HepG2 (cell line): ENCODE measurements at regions not wholly inside any gene's neighbourhood (a gene's known extent, or its start where the extent isn't known, plus 50 kb on each side); places are given as distances from the start of the nearest gene placed in this dataset.

Experiments used
- ATAC-seq: fragments of 200-7000 bp; cut with Tn5 transposase; 3 replicates; pipeline ENCODE4 v1.9.1; 2020; ENCODE audit warnings: mild to moderate bottlenecking, moderate library complexity
- BruUV-seq: library from RNA; stranded (reverse); fragments of 400-500 nt; replicated peaks from 2 replicates; lab custom pipeline; 2021; lab: Mats Ljungman, UMichigan
- CTCF ChIA-PET: fragments of 300-600 bp; formaldehyde crosslinking; extraction: SDS; loops from one replicate; lab custom pipeline; 2021; ENCODE audit warnings: low total read pairs, inconsistent platforms, low intra/inter-chr PET ratio; lab: Yijun Ruan, JAX
- POLR2A ChIA-PET: fragments of 350-600 bp; sonication (Branson Sonifier 250); formaldehyde crosslinking; loops from one replicate; lab custom pipeline; 2020; ENCODE audit warnings: antibody characterized with exemption, inconsistent platforms; lab: Yijun Ruan, JAX
- DNase-seq: peaks from one replicate; pipeline ENCODE4 v3.0.0-alpha.2; 2015; ENCODE audit warnings: low spot score
- FAIRE-seq: peaks from 3 replicates; lab custom pipeline; 2011; peaks lifted over from hg19 to GRCh38; lab: Jason Lieb, UNC
- H2AFZ ChIP-seq: one replicate; pipeline ENCODE4 v1.6.1; 2011; ENCODE audit warnings: low read length, inconsistent platforms
- H3K27ac ChIP-seq: fragments of 300-600 bp; 3 replicates; pipeline ENCODE4 v1.8.0; 2011; ENCODE audit warnings: mixed run types, mild to moderate bottlenecking, mixed read lengths, low read length, inconsistent platforms; ENCODE audit not compliant: insufficient read depth; ENCODE audit errors: extremely low read length
- H3K27me3 ChIP-seq, 2 experiments: fragments of 200-600 bp in 1 of 2; 2 replicates in 1 of 2; 3 replicates in 1 of 2; pipeline versions ENCODE4 v1.6.0 to v1.8.0; 2011; ENCODE audit warnings: low read length in 2 of 2, mild to moderate bottlenecking in 2 of 2, moderate library complexity in 2 of 2, inconsistent platforms in 1 of 2; ENCODE audit not compliant: insufficient read depth in 2 of 2, control insufficient read depth in 1 of 2
- H3K36me3 ChIP-seq, 2 experiments: fragments of 200-600 bp in 1 of 2; replicated peaks in 1 of 2; 2 replicates in 1 of 2; 3 replicates in 1 of 2; pipeline versions ENCODE4 v1.5.1 to v1.8.0; 2011; ENCODE audit warnings: low read length in 2 of 2, inconsistent platforms in 1 of 2; ENCODE audit not compliant: insufficient read depth in 2 of 2, control insufficient read depth in 1 of 2
- H3K4me1 ChIP-seq: 2 replicates; pipeline ENCODE4 v1.5.1; 2012; ENCODE audit warnings: low read length, inconsistent platforms; ENCODE audit not compliant: insufficient read depth
- H3K4me2 ChIP-seq: 2 replicates; pipeline ENCODE4 v1.6.0; 2011; ENCODE audit warnings: low read depth, low read length, inconsistent platforms
- H3K4me3 ChIP-seq, 3 experiments: fragments of 200-600 bp in 1 of 3; sonication (generic), shearing (Covaris generic) in 1 of 3; replicated peaks in 1 of 3; 2 replicates each; pipeline ENCODE4 v1.5.1; 2011 to 2016; ENCODE audit warnings: low read length in 3 of 3, inconsistent platforms in 2 of 3, low read depth in 2 of 3, mild to moderate bottlenecking in 2 of 3, control low read depth in 1 of 3, mixed read lengths in 1 of 3; ENCODE audit not compliant: insufficient read depth in 1 of 3
- H3K79me2 ChIP-seq: one replicate; pipeline ENCODE4 v1.6.1; 2011; ENCODE audit warnings: low read length, inconsistent platforms; ENCODE audit not compliant: insufficient read depth
- H3K9ac ChIP-seq: 2 replicates; pipeline ENCODE4 v1.6.0; 2011; ENCODE audit warnings: mild to moderate bottlenecking, low read depth, low read length, inconsistent platforms; ENCODE audit not compliant: insufficient read depth
- H3K9me3 ChIP-seq: 2 replicates; pipeline ENCODE4 v1.5.1; 2012; ENCODE audit warnings: mild to moderate bottlenecking, low read length
- H4K20me1 ChIP-seq: 2 replicates; pipeline ENCODE4 v1.6.0; 2011; ENCODE audit warnings: inconsistent platforms, mild to moderate bottlenecking, low read length, moderate library complexity; ENCODE audit not compliant: insufficient read depth
- CEBPB ChIP-seq: IDR thresholded peaks from 2 replicates; pipeline ENCODE4 v1.6.1; 2011; ENCODE audit warnings: low read depth, low read length, improper control_type of control experiment, borderline replicate concordance
- CENPX ChIP-seq: sonication (generic); formaldehyde crosslinking; IDR thresholded peaks from 2 replicates; pipeline ENCODE4 v1.9.0; 2021; ENCODE audit warnings: mild to moderate bottlenecking, missing genetic modification reagents, moderate library complexity
- FOXM1 ChIP-seq: sonication (generic); formaldehyde crosslinking; IDR thresholded peaks from 2 replicates; pipeline ENCODE4 v1.5.0; 2020; ENCODE audit warnings: missing genetic modification reagents
- IRF2 ChIP-seq: IDR thresholded peaks from 2 replicates; pipeline ENCODE4 v1.6.1; 2018; ENCODE audit warnings: missing genetic modification reagents, missing compliant biosample characterization
- KAT7 ChIP-seq: IDR thresholded peaks from 2 replicates; pipeline ENCODE4 v1.6.1; 2018; ENCODE audit warnings: borderline replicate concordance, missing compliant biosample characterization
- MAFK ChIP-seq, 2 experiments: IDR thresholded peaks in 1 of 2; conservative IDR thresholded peaks in 1 of 2; 2 replicates each; pipeline ENCODE4 v1.6.1; 2011; ENCODE audit warnings: improper control_type of control experiment in 2 of 2, low read length in 2 of 2
- MIER3 ChIP-seq: IDR thresholded peaks from 2 replicates; pipeline ENCODE4 v1.6.1; 2016; ENCODE audit warnings: missing compliant biosample characterization, borderline replicate concordance
- NFE2 ChIP-seq: sonication (generic); formaldehyde crosslinking; IDR thresholded peaks from 2 replicates; pipeline ENCODE4 v1.4.0; 2020; ENCODE audit warnings: missing genetic modification reagents
- ONECUT2 ChIP-seq: sonication (generic); formaldehyde crosslinking; IDR thresholded peaks from 2 replicates; pipeline ENCODE4 v1.4.0; 2020; ENCODE audit warnings: missing genetic modification reagents
- PAX8 ChIP-seq: sonication (generic); formaldehyde crosslinking; IDR thresholded peaks from 2 replicates; pipeline ENCODE4 v1.8.0; 2022; ENCODE audit warnings: mild to moderate bottlenecking, missing genetic modification reagents, borderline replicate concordance
- REXO4 ChIP-seq: sonication (generic); formaldehyde crosslinking; IDR thresholded peaks from 2 replicates; pipeline ENCODE4 v1.8.0; 2022; ENCODE audit warnings: missing genetic modification reagents, mild to moderate bottlenecking, borderline replicate concordance
- SMAD1 ChIP-seq: sonication (generic); formaldehyde crosslinking; IDR thresholded peaks from 2 replicates; pipeline ENCODE4 v1.4.0; 2020; ENCODE audit warnings: missing genetic modification reagents, low read depth, mild to moderate bottlenecking, borderline replicate concordance
- SMAD3 ChIP-seq: sonication (generic); formaldehyde crosslinking; IDR thresholded peaks from 2 replicates; pipeline ENCODE4 v1.4.0; 2020; ENCODE audit warnings: missing genetic modification reagents
- SOX6 ChIP-seq, 2 experiments: fragments of 450-650 bp in 1 of 2; sonication (generic) in 1 of 2; formaldehyde crosslinking in 1 of 2; IDR thresholded peaks; 2 replicates each; pipeline versions ENCODE4 v1.4.0 to v1.6.1; 2017 to 2020; ENCODE audit warnings: antibody characterized with exemption in 1 of 2, mild to moderate bottlenecking in 1 of 2, missing genetic modification reagents in 1 of 2
- TCF12 ChIP-seq, 2 experiments: fragments of 450-650 bp in 1 of 2; sonication (generic) in 1 of 2; formaldehyde crosslinking in 1 of 2; IDR thresholded peaks; 2 replicates each; pipeline versions ENCODE4 v1.6.1 to v1.8.0; 2017 to 2022; ENCODE audit warnings: antibody characterized with exemption in 1 of 2, mild to moderate bottlenecking in 1 of 2, missing genetic modification reagents in 1 of 2, moderate library complexity in 1 of 2
- XBP1 ChIP-seq: sonication (generic); formaldehyde crosslinking; IDR thresholded peaks from 2 replicates; pipeline ENCODE4 v1.5.0; 2020; ENCODE audit warnings: missing genetic modification reagents
- ZNF552 ChIP-seq: sonication (generic); formaldehyde crosslinking; IDR thresholded peaks from 2 replicates; pipeline ENCODE4 v1.9.0; 2022; ENCODE audit warnings: missing genetic modification reagents, mild to moderate bottlenecking, borderline replicate concordance
- ZNF768 ChIP-seq: sonication (generic); formaldehyde crosslinking; IDR thresholded peaks from 2 replicates; pipeline ENCODE4 v1.4.0; 2020; ENCODE audit warnings: missing genetic modification reagents
- WGBS: methylation state at CpG from one replicate; pipeline ENCODE4 v1.1.6; 2017; ENCODE audit warnings: low lambda C conversion rate; 5-methylcytosine and 5-hydroxymethylcytosine counted together
- in situ Hi-C: cut with HindIII; loops from 2 replicates; pipeline ENCODE4 v1.10.0; 2017; ENCODE audit warnings: low pct_unique_long_range_greater_than_20kb; ENCODE audit not compliant: extremely low pct_ligation_motif_present
- intact Hi-C: fragments of 100-400 bp; cut with micrococcal nuclease; formaldehyde crosslinking; loops from one replicate; pipeline ENCODE4 v1.10.0; 2022; ENCODE audit not compliant: unreplicated experiment
- TF ChIP-seq, protein P1 (sequence below): sonication (generic); formaldehyde crosslinking; IDR thresholded peaks from 2 replicates; pipeline ENCODE4 v1.9.0; 2021; ENCODE audit warnings: missing genetic modification reagents, mild to moderate bottlenecking, borderline replicate concordance

DNA sequence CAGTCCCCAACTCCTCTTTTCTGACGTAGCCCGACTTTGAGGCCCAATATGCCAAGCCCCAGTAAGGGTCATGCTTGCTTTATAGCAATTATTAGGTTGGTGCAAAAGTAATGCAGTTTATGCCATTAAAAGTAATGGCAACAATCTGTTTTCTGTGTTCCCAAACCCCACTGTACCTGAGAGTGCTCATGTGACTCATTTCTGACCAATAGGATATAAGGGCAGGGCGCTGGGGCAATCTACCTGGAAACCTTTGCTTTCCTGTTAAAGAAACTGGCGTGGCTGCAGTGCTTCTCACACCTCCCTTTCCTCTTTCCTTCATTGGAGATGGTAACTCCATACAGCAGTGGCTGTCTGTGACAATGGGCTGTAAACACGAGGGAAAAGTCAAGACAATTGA is 78.9 kb upstream of the MPPED2 start (continued):
- TF ChIP-seq ZNF552 (CRISPR knock-in tag), result no peak

DNA sequence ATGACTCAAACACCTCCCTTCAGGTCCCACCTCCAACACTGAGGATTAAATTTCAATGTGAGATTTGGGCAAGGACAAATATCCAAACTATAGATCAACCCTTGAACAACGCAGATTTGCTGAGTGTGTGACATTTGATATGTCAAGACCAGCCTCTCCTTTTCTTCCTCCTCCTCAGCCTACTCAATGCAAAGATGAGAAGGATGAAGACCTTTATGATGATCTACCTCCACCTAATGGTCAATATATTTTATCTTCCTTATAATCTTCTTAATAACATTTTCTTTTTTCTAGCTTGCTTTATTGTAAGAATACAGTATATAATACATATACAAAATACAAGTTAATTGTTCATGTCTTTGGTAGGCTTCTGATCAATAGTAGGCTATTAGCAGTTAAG is 67.5 kb upstream of the MPPED2 start:
- in situ Hi-C loops, result no loop called here
- FAIRE-seq (no peak), DNase-seq (no peak), ATAC-seq (no peak)
- Histone ChIP-seq H4K20me1 (no peaks in the 10 kb centered on the region), H3K9ac (no peak overlapping the region), H3K27me3 (no peaks in the 10 kb centered on the region; a peak in 1 of 5 replicates), H3K4me1 (no peaks in the 10 kb centered on the region), H3K36me3 (no peaks in the 10 kb centered on the region), H3K4me2 (no peak overlapping the region), H3K27ac (no peak overlapping the region), H3K9me3 (no peaks in the 10 kb centered on the region), H3K79me2 (no peaks in the 10 kb centered on the region), H2AFZ (no peak overlapping the region), H3K4me3 (no peak overlapping the region)
- no TSS peak for BruUV-seq
- intact Hi-C loops, result no loop called here
- 0% methylated on average over 1 of the region's 1 CpG for WGBS
- CTCF ChIA-PET, result no interaction called here
- TF ChIP-seq MAFK (conservative IDR thresholded peaks at IDR 0.05 in 1 of 2, IDR thresholded peaks at IDR 0.05 in 1 of 2; ENCODE audit: low read length in 2 of 2) (peak in 1 of 2 experiments; percentile 11; a peak in 2 of 4 replicates), REXO4 (CRISPR knock-in tag) (no peak)
- POLR2A ChIA-PET, result no interaction called here

DNA sequence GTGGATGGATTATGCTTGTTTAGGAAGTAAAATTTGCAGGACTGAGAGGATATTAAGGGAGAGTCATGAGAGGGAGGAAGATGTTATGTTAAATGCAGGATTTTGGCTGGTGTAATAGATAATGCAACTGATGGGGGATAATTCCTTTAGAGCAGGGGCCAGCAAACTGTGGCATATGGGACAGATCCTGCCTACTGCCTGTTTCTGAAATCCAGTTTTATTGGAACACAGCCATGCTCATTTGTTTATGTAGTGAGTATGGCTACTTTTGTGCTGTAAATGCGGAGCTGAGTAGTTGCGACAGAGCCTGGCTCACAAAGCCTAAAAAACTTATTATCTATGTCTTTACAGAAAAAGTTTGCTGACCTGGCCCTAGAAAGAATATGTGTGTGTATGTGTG is 66.6 kb upstream of the MPPED2 start:
- intact Hi-C loops (no loop called here), in situ Hi-C loops (no loop called here)
- H3K4me2 ChIP-seq, result no peak overlapping the region
- no peaks in the 10 kb centered on the region; a peak in 1 of 5 replicates for H3K27me3 ChIP-seq
- H3K4me3 ChIP-seq, result no peak overlapping the region
- ChIA-PET POLR2A (no interaction called here), CTCF (no interaction called here)
- FAIRE-seq, result no peak
- H2AFZ ChIP-seq, result no peak overlapping the region
- no peak for ATAC-seq
- no peak overlapping the region for H3K27ac ChIP-seq
- 0% methylated on average over 2 of the region's 2 CpGs for WGBS
- no peak overlapping the region for H3K9ac ChIP-seq
- BruUV-seq, result no TSS peak
- H3K9me3 ChIP-seq, result no peaks in the 10 kb centered on the region
- H3K4me1 ChIP-seq, result no peaks in the 10 kb centered on the region
- no peaks in the 10 kb centered on the region for H3K79me2 ChIP-seq
- H4K20me1 ChIP-seq, result no peaks in the 10 kb centered on the region
- H3K36me3 ChIP-seq, result no peaks in the 10 kb centered on the region
- no peak for DNase-seq
- no peak for TF ChIP-seq PAX8 (CRISPR knock-in tag)
- no peak for TF ChIP-seq ONECUT2 (CRISPR knock-in tag)
- no peak for TF ChIP-seq KAT7 (CRISPR knock-in tag)
- TF ChIP-seq XBP1 (CRISPR knock-in tag), result no peak
- TF ChIP-seq, protein P1, sequence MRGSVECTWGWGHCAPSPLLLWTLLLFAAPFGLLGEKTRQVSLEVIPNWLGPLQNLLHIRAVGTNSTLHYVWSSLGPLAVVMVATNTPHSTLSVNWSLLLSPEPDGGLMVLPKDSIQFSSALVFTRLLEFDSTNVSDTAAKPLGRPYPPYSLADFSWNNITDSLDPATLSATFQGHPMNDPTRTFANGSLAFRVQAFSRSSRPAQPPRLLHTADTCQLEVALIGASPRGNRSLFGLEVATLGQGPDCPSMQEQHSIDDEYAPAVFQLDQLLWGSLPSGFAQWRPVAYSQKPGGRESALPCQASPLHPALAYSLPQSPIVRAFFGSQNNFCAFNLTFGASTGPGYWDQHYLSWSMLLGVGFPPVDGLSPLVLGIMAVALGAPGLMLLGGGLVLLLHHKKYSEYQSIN, result no peak
- TF ChIP-seq TCF12 (IDR thresholded peaks at IDR 0.05), result no peak
- TF ChIP-seq TCF12 (CRISPR knock-in tag; IDR thresholded peaks at IDR 0.05), result no peak
- no peak for TF ChIP-seq SMAD1 (CRISPR knock-in tag)
- TF ChIP-seq ZNF768 (CRISPR knock-in tag), result no peak
- no peak for TF ChIP-seq FOXM1
- TF ChIP-seq SOX6 (IDR thresholded peaks at IDR 0.05), result no peak
- TF ChIP-seq SOX6 (CRISPR knock-in tag; IDR thresholded peaks at IDR 0.05), result no peak
- no peak for TF ChIP-seq NFE2 (CRISPR knock-in tag)
- no peak for TF ChIP-seq CEBPB
- no peak for TF ChIP-seq MIER3 (CRISPR knock-in tag)
- TF ChIP-seq IRF2 (CRISPR knock-in tag), result no peak
- TF ChIP-seq CENPX (CRISPR knock-in tag), result no peak
- no peak for TF ChIP-seq SMAD3 (CRISPR knock-in tag)
